Renal cortex interstitium (tissue), 11 donors: ENCODE measurements at regions not wholly inside any gene's neighbourhood (a gene's known extent, or its start where the extent isn't known, plus 50 kb on each side); places are given as distances from the start of the nearest gene placed in this dataset.

Experiments
- DNase-seq, 11 donors: peaks; one replicate each; pipeline ENCODE4 v3.0.0-alpha.2; 2013; ENCODE audit warnings: low read depth in 9 of 11, low spot score in 4 of 11; ENCODE audit errors: extremely low read depth in 1 of 11

DNA sequence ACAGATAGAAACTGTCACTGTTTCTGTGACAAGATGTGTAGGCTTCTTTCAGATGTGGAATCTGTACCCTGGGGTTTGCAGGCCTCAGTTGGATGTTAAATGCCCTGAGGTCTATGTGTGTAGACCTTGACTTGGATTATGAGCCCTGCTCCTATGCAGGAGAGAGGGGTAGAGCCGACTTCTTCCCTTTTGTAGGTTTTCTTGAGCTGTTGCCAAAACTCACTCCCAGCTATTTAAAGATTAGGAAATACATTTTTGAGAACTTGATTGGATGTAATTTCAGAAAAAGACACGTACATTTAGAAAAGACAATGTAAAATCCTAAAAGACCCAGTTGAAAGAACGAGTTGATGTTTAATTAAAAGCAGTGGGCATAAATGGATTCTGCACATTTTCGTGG, 374.8 kb downstream of the SLC4A3 start:
- no peak for DNase-seq

GRCh38 chr2:220002699-220003098, 375.3 kb downstream of the SLC4A3 start:
- no peak for DNase-seq

- DNase-seq: no peak
Measured at GRCh38 chr2:220005362-220005761, 377.9 kb downstream of the SLC4A3 start.

- DNase-seq: peak in 2 of 11 donors; percentile 26 to 27
Measured at GRCh38 chr2:220006152-220006621, 378.8 kb downstream of the SLC4A3 start.

GRCh38 chr2:220011859-220012258, 384.4 kb downstream of the SLC4A3 start:
- DNase-seq: no peak

- DNase-seq: no peak
Measured at GRCh38 chr2:220014961-220015360, 387.5 kb downstream of the SLC4A3 start.

DNA sequence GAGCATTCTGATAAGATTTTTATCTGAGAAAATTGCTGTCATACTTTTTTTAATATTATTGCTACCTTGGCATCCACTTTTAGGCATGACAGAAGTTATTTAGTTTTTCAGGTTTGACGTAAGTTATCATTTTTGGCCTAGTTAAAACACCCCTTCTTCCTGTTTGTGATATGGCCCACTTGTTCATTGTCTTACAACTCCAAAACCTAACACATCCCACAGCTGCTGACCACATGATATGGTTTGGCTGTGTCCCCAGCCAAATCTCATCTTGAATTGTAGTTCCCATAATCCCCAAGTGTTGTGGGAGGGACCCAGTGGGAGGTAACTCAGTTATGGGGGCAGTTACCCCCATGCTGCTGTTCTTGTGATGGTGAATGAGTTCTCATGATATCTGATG, 388.1 kb downstream of the SLC4A3 start:
- no peak for DNase-seq

GRCh38 chr2:220025207-220025606, 397.8 kb downstream of the SLC4A3 start:
- DNase-seq: no peak

- DNase-seq: no peak
Measured at GRCh38 chr2:220029013-220029412, 401.6 kb downstream of the SLC4A3 start.

DNA sequence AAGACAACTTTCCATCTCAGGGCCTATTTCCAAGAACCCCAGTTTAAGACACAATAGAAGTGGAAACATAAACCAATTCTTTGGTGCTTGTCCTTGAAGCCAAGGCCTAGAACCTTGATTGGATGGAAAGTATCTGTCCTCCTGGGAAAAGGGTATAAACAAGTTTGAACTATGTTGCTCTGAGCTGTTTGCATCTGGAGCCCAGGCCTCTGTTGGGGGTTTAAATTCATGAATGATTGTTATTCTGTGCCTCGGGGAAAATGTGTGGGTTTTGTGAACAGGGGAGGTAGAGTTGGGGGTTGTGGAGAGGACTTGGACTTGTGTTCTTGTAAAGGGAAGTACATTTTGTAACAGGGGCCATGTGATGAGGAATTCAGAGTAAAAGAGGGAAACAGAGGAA, 406.1 kb downstream of the SLC4A3 start:
- DNase-seq: no peak

DNA sequence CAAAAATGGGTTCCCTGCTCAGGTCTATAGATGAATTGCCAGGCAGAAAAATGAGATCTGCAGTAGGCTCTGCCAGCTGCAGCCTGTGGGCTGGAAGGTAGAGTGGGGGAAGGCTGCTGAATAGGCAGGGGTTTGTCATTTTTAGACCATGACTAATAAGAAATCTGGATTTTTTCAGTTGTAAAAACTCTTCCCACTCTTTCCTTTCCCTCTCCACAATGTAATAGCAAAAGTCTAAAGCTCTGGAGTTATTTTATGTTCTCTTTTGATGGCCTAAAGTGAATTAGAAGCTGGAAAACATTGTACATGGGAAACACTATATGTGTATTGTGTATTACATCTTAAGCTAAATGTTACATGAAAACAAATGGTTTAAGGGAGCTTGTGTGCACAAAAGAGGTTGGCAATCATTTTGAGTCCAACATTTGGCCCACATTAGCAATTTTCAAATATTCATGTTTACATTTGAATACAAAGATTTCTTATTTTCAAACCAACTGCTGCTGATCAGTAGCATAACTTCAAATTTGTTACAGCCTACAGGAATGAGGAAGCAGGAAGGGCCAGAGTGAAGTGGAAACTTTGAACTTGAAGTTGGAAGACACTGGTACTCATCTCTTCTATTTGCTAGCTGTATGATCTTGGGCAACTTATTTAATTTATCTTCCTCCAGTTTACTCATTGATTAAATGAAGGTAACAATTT, 407.1 kb downstream of the SLC4A3 start:
- DNase-seq: no peak

DNA sequence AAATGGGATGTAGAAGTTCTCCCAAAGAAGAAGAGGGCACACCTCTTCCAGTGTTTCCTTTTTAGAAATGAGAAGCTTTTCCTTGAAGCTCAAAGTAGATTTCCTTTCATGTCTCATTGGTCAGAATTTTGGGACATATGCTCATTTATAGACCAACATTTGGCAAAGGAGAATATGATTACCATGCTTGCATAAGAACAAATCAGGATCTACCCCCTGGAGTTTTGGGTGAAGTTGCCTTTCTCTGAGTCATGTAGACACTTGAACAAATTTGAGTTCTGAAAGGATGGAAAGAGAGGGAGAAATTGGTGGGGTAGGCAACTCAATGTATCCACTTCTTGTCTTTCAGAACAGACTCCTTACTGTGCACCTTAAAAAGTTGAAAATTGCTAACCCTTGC, 409.0 kb downstream of the SLC4A3 start:
- no peak for DNase-seq

DNA sequence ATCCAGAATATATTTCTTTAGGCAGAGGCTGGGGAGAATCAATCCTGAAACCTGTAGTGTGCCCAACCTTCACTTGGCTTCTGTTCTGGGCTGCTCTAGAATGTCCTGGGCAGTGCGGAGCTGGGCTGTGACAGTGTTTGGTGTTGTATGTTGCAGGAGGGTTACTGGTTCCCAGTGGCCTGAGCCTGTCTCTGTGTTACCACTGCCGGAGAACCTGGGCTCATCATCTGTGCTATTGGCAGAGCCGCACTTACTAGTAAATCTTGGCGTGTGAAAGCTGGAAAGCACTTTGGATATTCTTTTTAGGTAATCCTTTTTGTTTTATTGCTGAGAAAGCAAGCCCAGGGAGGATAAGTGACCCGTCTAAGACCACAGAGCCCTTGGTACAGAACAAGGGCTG, 412.9 kb downstream of the SLC4A3 start:
- DNase-seq: no peak

GRCh38 chr2:220041447-220041846, 414.0 kb downstream of the SLC4A3 start:
- no peak for DNase-seq

DNA sequence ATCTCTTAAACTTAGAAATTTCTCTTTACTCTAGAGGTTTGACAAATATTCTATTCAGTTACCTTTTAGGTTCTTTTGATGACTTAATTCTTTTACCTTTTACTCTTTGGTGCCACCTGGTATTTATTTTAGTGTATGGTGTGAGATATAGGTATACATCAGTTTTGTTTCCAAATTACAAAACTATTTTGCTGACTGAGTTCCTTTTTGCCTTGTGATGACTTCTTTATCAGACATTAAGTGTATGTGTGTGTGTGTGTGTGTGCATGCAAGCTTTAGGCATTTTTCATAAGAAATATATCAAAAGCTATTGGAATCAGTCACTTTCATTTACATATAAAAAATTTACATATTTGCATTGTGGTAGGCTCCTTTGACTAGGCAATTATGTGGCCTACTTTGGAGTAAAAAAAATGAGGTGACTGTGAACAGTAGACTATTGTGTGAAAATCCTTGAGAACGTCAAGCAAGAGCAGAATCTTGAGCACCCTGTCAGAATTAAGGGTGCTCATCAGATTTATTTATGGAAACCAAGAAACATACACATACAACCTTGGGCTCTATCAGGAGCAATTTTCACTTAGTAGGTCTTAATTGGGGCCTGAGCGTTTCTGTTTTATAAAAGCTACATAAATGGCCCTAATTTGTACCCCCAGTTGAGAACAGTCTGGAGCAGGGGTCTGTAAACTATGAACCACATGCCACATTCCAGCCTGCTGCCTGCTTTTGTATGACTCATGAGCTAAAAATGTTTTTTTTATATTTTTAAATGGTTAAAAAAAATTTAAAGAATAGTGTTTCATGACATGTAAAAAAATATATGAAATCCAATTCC, 415.9 kb downstream of the SLC4A3 start:
- DNase-seq: no peak

GRCh38 chr2:220043990-220044335, 416.5 kb downstream of the SLC4A3 start:
- no peak for DNase-seq

GRCh38 chr2:220044383-220044782, 417.0 kb downstream of the SLC4A3 start:
- DNase-seq: no peak

DNA sequence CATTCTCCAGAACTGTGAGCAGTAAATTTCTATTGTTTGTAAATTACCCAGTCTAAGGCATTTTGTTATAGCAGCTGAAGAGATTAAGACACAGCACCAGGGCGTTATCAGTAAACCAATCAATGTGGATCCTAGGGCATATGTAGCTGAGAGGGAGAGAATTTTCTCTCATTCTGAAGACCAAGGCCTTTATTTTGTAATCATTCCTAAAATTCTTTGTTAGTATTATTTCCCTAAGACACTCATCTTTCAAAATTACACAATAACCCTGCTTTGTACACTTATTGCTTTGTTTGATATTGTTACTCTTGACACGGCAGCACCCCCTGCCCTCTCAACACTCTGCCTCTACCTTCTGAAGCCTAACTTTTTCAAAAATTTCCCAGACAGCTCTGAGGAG, 419.1 kb downstream of the SLC4A3 start:
- DNase-seq: no peak

DNA sequence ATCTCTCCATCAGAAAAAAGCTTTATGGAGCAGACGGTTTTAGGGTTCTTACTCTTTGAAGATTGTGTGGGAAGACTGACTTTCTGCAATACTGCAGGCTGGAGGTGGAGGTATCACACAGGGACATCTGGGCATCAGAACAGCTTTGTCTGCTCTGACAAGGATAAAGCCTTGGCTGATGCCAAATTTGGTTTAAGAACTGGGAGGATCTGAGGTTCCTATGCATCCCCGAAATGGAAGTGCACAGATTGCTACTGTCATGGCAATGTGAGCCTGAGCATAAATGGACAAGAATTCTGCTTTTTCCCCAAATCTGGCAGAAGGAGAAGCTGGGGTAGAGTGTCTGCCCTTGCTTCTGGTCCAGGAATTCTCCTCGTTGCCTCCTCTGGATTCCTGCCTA, 424.3 kb downstream of the SLC4A3 start:
- DNase-seq: no peak

GRCh38 chr2:220053919-220054318, 426.5 kb downstream of the SLC4A3 start:
- DNase-seq: no peak

- no peak for DNase-seq
Measured at GRCh38 chr2:220057391-220057790, 430.0 kb downstream of the SLC4A3 start.
